Right lobe of liver (tissue), 6 donors: ENCODE measurements at regions not wholly inside any gene's neighbourhood (a gene's known extent, or its start where the extent isn't known, plus 50 kb on each side); places are given as distances from the start of the nearest gene placed in this dataset.
"Not testable (repeated sequence)": the region's sequence is repeated elsewhere in the genome, so short reads cannot be mapped to it uniquely, and the experiment has no call there.

Source experiments
- ATAC-seq, 4 donors: fragments of 200-7000 bp; cut with Tn5 transposase; one replicate each; pipeline ENCODE4 v1.9.1; 2020; ENCODE audit warnings: mild to moderate bottlenecking in 4 of 4, moderate library complexity in 4 of 4
- DNase-seq, 3 donors: peaks; one replicate each; pipeline ENCODE4 v3.0.0-alpha.2; 2020
- H3K27ac ChIP-seq, 3 donors: fragments of 200-600 bp; one replicate each; pipeline ENCODE4 v1.8.0; 2022
- H3K27me3 ChIP-seq, 2 donors: fragments of 200-600 bp; one replicate each; pipeline ENCODE4 v1.8.0; 2022
- H3K36me3 ChIP-seq, 4 donors: fragments of 200-600 bp; sonication (generic) in 1 of 4; one replicate each; pipeline versions ENCODE4 v1.5.1 to v1.8.0; 2017 to 2022; ENCODE audit warnings: control low read depth in 1 of 4
- H3K4me1 ChIP-seq, 4 donors: fragments of 200-600 bp; sonication (generic) in 1 of 4; one replicate each; pipeline versions ENCODE4 v1.5.1 to v1.8.0; 2017 to 2022; ENCODE audit warnings: control low read depth in 1 of 4
- H3K4me3 ChIP-seq, 3 donors: fragments of 200-600 bp; one replicate each; pipeline ENCODE4 v1.8.0; 2022
- H3K9me3 ChIP-seq, 4 donors: fragments of 200-600 bp; sonication (generic) in 1 of 4; one replicate each; pipeline versions ENCODE4 v1.5.1 to v1.8.0; 2017 to 2022; ENCODE audit warnings: control low read depth in 1 of 4
- WGBS: methylation state at CpG from one replicate; pipeline ENCODE4 v1.1.6; 2018; ENCODE audit warnings: low coverage, low lambda C conversion rate; ENCODE audit not compliant: insufficient coverage; ENCODE audit errors: missing lambda C conversion rate; 5-methylcytosine and 5-hydroxymethylcytosine counted together
- intact Hi-C, 2 donors: fragments of 100-400 bp; cut with DNase I; formaldehyde crosslinking; loops; one replicate each; pipeline versions ENCODE4 v1.11.2 to v1.14.1; 2022
- donor health status: DM: no; HTN: yes; CAD: no.
- donor health status: DM: no; HTN: no; CAD: no.
- donor health status: DM: no; HTN: no; CAD: no.
- donor health status: DM: no; HTN: yes; CAD: no.
- donor health status: DM: no; HTN: yes; CAD: no.

GRCh38 chrY:6426701-6427100, 180.7 kb downstream of the TSPY2 start:
- H3K27ac ChIP-seq, H3K4me3 ChIP-seq, H3K36me3 ChIP-seq, DNase-seq, H3K9me3 ChIP-seq, H3K4me1 ChIP-seq, H3K27me3 ChIP-seq, intact Hi-C loops: not testable (repeated sequence)
- no CpG with 5 or more reads among the region's 4 CpGs for WGBS
- ATAC-seq, result peak in 1 of 4 donors; percentile 84

DNA sequence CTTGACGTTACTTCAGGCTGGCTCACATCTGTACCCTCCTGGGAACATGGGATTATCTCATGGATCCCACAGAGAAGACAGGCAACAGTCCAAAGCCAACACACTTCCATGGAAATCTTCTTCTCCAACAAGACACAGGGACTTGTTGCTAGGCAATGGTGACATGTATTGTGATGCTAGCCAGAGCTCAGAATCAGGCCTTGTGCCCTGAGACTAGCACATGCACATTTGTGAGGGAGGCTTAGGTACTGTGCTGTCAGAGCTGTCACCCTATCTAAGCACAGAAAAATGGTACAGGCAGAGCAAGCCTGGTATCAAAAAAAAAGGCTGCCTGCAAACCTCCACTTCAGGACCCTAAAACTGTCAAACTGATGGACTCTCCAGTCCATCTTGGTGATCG, 199.5 kb downstream of the TSPY2 start:
- DNase-seq, H3K36me3 ChIP-seq, H3K9me3 ChIP-seq, ATAC-seq, H3K27ac ChIP-seq, H3K4me1 ChIP-seq, H3K4me3 ChIP-seq, intact Hi-C loops, H3K27me3 ChIP-seq: not testable (repeated sequence)
- no CpG with 5 or more reads among the region's 2 CpGs for WGBS

DNA sequence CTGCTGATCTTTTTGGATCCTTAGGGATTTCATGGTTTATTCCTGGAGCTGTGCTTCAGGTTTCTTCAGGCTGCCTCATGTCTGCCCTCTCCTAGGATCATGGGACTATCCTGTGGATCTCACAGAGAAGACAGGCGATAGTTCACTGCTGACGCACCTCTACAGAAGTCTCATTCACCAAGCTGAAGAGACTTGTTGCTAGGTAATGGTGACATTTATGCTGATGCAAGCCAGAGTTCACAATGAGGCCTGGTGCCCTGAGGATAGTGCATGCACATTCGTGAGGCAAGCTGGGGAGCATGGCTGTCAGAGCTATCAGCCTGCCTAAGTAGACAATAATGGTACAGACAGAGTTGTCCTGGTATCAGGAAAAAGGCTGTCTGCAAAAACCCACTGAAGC, 201.4 kb downstream of the TSPY2 start:
- intact Hi-C loops, DNase-seq, H3K27me3 ChIP-seq, H3K36me3 ChIP-seq, H3K4me3 ChIP-seq, H3K4me1 ChIP-seq, ATAC-seq, H3K9me3 ChIP-seq, H3K27ac ChIP-seq: not testable (repeated sequence)
- WGBS, result no CpG with 5 or more reads among the region's 3 CpGs

- H3K9me3 ChIP-seq, DNase-seq, H3K36me3 ChIP-seq, H3K4me3 ChIP-seq, H3K27ac ChIP-seq, H3K27me3 ChIP-seq, intact Hi-C loops, H3K4me1 ChIP-seq, ATAC-seq: not testable (repeated sequence)
- WGBS, result no CpG with 5 or more reads among the region's 2 CpGs
Observed at GRCh38 chrY:6468358-6468757, 222.3 kb downstream of the TSPY2 start.

- H3K36me3 ChIP-seq, H3K4me3 ChIP-seq, intact Hi-C loops, H3K27me3 ChIP-seq, H3K9me3 ChIP-seq, DNase-seq, H3K27ac ChIP-seq, H3K4me1 ChIP-seq: not testable (repeated sequence)
- peak in 1 of 4 donors; percentile 87 for ATAC-seq
- no CpG with 5 or more reads among the region's 2 CpGs for WGBS
Observed at GRCh38 chrY:6471848-6472247, 225.8 kb downstream of the TSPY2 start.

- ATAC-seq, result peak in 1 of 4 donors; percentile 85
- H3K36me3 ChIP-seq, H3K27ac ChIP-seq, intact Hi-C loops, H3K4me3 ChIP-seq, H3K27me3 ChIP-seq, H3K4me1 ChIP-seq, H3K9me3 ChIP-seq: not testable (repeated sequence)
- DNase-seq, result peak in 1 of 3 donors; percentile 36
- WGBS, result no CpG with 5 or more reads among the region's 1 CpG
Observed at GRCh38 chrY:6495456-6495855, 249.4 kb downstream of the TSPY2 start.

- H3K4me3 ChIP-seq, H3K4me1 ChIP-seq, H3K27ac ChIP-seq, H3K36me3 ChIP-seq, DNase-seq, H3K9me3 ChIP-seq, intact Hi-C loops, H3K27me3 ChIP-seq: not testable (repeated sequence)
- ATAC-seq, result peak in 1 of 4 donors; percentile 86
Observed at GRCh38 chrY:6508842-6509241, 262.8 kb downstream of the TSPY2 start.

DNA sequence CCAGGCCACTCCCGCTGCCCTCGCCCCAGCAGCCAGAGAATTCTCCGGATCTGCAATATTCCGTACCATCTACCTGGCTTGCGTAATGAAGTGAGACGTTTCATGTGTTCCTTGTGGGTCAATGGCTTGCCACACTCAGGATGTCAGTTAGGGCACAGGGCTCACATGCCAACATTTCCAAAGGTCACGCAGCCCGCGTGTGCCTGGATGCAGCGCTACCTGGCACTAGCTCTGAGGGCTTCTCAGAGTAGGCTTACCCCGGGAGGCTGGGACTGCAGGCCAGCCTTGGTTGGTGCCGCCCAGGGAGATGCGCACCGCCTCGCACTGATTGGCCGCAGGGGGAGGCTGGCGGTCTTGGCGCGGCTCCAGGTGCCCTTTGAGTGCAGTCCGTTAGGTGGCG, 274.0 kb downstream of the TSPY2 start:
- WGBS, result no CpG with 5 or more reads among the region's 21 CpGs
- DNase-seq (peak in 1 of 3 donors; percentile 46), ATAC-seq (peak in 1 of 4 donors; percentile 99)
- intact Hi-C loops, H3K27ac ChIP-seq, H3K27me3 ChIP-seq, H3K4me1 ChIP-seq, H3K9me3 ChIP-seq, H3K4me3 ChIP-seq, H3K36me3 ChIP-seq: not testable (repeated sequence)

GRCh38 chrY:6544076-6544756, 298.2 kb downstream of the TSPY2 start:
- DNase-seq, H3K27me3 ChIP-seq, intact Hi-C loops, H3K9me3 ChIP-seq, H3K4me1 ChIP-seq, H3K4me3 ChIP-seq, H3K27ac ChIP-seq, H3K36me3 ChIP-seq: not testable (repeated sequence)
- WGBS, result no CpG with 5 or more reads among the region's 3 CpGs
- ATAC-seq, result peak in 1 of 4 donors; percentile 89

DNA sequence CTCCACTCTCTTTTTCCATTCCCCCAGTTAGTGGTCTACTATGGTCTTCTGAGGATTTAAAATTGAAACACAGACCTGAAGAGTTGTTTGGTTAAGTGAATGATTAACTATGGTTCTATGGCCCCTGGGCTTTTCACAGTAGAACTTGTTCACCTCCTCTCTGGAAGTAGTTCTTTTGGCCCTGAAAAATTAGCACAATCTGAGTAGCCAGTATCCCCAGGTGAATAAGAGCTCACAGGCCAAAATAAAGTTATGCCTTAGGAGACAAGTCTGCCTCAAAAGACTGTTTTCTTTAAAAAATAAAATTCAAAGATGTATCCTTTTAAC, 298.7 kb downstream of the TSPY2 start:
- H3K4me3 ChIP-seq, H3K27me3 ChIP-seq, H3K4me1 ChIP-seq, H3K9me3 ChIP-seq, DNase-seq, H3K27ac ChIP-seq, intact Hi-C loops, H3K36me3 ChIP-seq: not testable (repeated sequence)
- ATAC-seq, result peak in 1 of 4 donors; percentile 94

- H3K27me3 ChIP-seq, H3K27ac ChIP-seq, H3K4me1 ChIP-seq, H3K36me3 ChIP-seq, H3K4me3 ChIP-seq, DNase-seq, intact Hi-C loops, H3K9me3 ChIP-seq, ATAC-seq: not testable (repeated sequence)
Observed at GRCh38 chrY:6552930-6553329, 306.9 kb downstream of the TSPY2 start.

DNA sequence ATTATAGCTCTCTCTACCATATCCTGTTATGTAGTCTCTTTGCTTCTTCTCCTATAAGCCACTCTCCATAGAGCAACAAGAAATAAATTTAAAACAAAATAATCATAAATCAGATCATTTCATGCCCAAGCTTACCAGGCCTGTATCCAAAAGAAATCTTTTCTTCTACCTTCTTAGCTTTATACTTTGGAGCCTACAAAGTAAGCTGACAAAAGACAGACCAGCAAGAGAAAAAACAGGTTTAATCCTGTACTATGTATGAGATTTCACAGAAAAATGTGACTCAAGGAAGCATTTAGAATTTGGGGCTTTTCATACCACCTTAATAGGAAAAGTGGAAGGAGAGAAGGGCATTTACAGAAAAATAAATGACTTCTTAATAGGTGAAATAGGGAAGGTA, 321.0 kb downstream of the TSPY2 start:
- H3K9me3 ChIP-seq, H3K4me3 ChIP-seq, H3K27ac ChIP-seq, DNase-seq, H3K27me3 ChIP-seq, ATAC-seq, H3K4me1 ChIP-seq, H3K36me3 ChIP-seq, intact Hi-C loops: not testable (repeated sequence)
